MM.1S (cell line): ENCODE measurements at regions not wholly inside any gene's neighbourhood (a gene's known extent, or its start where the extent isn't known, plus 50 kb on each side); places are given as distances from the start of the nearest gene placed in this dataset.

Experiments used
- DNase-seq: peaks from one replicate; pipeline ENCODE4 v3.0.0-alpha.2; 2015
- H2AFZ ChIP-seq: fragments of 300-600 bp; sonication (generic); 2 replicates; pipeline ENCODE4 v1.6.0; 2016; ENCODE audit warnings: antibody characterized with exemption, low read length
- H3F3A ChIP-seq: fragments of 300-600 bp; sonication (generic); 2 replicates; pipeline ENCODE4 v1.6.1; 2016; ENCODE audit warnings: mild to moderate bottlenecking, antibody characterized with exemption, low read length, moderate library complexity, mixed read lengths; ENCODE audit not compliant: insufficient read depth
- H3K27ac ChIP-seq: fragments of 300-600 bp; sonication (generic); 2 replicates; pipeline ENCODE4 v1.5.1; 2016; ENCODE audit warnings: mild to moderate bottlenecking, low read length
- H3K27me3 ChIP-seq: fragments of 300-600 bp; sonication (generic); replicated peaks from 2 replicates; pipeline ENCODE4 v1.6.0; 2016; ENCODE audit warnings: low read length; ENCODE audit not compliant: insufficient read depth
- H3K36me3 ChIP-seq: fragments of 300-600 bp; sonication (generic); replicated peaks from 2 replicates; pipeline ENCODE4 v1.6.1; 2016; ENCODE audit warnings: mild to moderate bottlenecking, low read length, mixed read lengths; ENCODE audit not compliant: insufficient read depth
- H3K4me1 ChIP-seq: fragments of 300-600 bp; sonication (generic); 2 replicates; pipeline ENCODE4 v1.6.1; 2016; ENCODE audit warnings: low read length, mixed read lengths
- H3K4me2 ChIP-seq: fragments of 300-600 bp; sonication (generic); 2 replicates; pipeline ENCODE4 v1.6.0; 2016; ENCODE audit warnings: low read depth, low read length
- H3K4me3 ChIP-seq: fragments of 300-600 bp; sonication (generic); 2 replicates; pipeline ENCODE4 v1.5.1; 2016; ENCODE audit warnings: low read length, mixed read lengths
- H3K79me2 ChIP-seq: fragments of 300-600 bp; sonication (generic); 2 replicates; pipeline ENCODE4 v1.6.1; 2016; ENCODE audit warnings: mixed run types, low read length, mixed read lengths
- H3K9ac ChIP-seq: fragments of 300-600 bp; sonication (generic); 2 replicates; pipeline ENCODE4 v1.6.1; 2016; ENCODE audit warnings: low read length, mixed read lengths
- H3K9me2 ChIP-seq: fragments of 300-600 bp; sonication (generic); replicated peaks from 2 replicates; pipeline ENCODE4 v1.6.1; 2016; ENCODE audit warnings: mild to moderate bottlenecking, low read length, mixed read lengths; ENCODE audit not compliant: insufficient read depth
- H3K9me3 ChIP-seq: fragments of 300-600 bp; sonication (generic); replicated peaks from 2 replicates; pipeline ENCODE4 v1.6.1; 2016; ENCODE audit warnings: mild to moderate bottlenecking, low read length, mixed read lengths; ENCODE audit not compliant: insufficient read depth
- H4K20me1 ChIP-seq: fragments of 300-600 bp; sonication (generic); 2 replicates; pipeline ENCODE4 v1.6.1; 2016; ENCODE audit warnings: mild to moderate bottlenecking, low read length, moderate library complexity, mixed read lengths; ENCODE audit not compliant: insufficient read depth
- EZH2 ChIP-seq: fragments of 300-600 bp; sonication (generic); optimal IDR thresholded peaks from 2 replicates; pipeline ENCODE3; 2017; ENCODE audit warnings: low read depth, mild to moderate bottlenecking, antibody characterized with exemption, low read length, mixed read lengths
- EZH2phosphoT487 ChIP-seq: fragments of 300-600 bp; sonication (generic); IDR thresholded peaks from 2 replicates; pipeline ENCODE4 v1.6.1; 2018; ENCODE audit warnings: antibody characterized with exemption, low read length
- TF ChIP-seq, protein P1 (sequence below): fragments of 300-600 bp; sonication (generic); IDR thresholded peaks from 2 replicates; pipeline ENCODE4 v1.5.1; 2016; ENCODE audit warnings: antibody characterized with exemption, low read length, mixed read lengths

- TF ChIP-seq, protein P1, sequence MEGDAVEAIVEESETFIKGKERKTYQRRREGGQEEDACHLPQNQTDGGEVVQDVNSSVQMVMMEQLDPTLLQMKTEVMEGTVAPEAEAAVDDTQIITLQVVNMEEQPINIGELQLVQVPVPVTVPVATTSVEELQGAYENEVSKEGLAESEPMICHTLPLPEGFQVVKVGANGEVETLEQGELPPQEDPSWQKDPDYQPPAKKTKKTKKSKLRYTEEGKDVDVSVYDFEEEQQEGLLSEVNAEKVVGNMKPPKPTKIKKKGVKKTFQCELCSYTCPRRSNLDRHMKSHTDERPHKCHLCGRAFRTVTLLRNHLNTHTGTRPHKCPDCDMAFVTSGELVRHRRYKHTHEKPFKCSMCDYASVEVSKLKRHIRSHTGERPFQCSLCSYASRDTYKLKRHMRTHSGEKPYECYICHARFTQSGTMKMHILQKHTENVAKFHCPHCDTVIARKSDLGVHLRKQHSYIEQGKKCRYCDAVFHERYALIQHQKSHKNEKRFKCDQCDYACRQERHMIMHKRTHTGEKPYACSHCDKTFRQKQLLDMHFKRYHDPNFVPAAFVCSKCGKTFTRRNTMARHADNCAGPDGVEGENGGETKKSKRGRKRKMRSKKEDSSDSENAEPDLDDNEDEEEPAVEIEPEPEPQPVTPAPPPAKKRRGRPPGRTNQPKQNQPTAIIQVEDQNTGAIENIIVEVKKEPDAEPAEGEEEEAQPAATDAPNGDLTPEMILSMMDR, result no peak
- TF ChIP-seq EZH2phosphoT487, result no peak
- TF ChIP-seq EZH2, result no peak
These were observed 110.2 kb upstream of the C1GALT1C1 start for GRCh38 chrX:120740072-120740471.

GRCh38 chrX:120739300-120739699, 109.4 kb upstream of the C1GALT1C1 start:
- Histone ChIP-seq H3K4me2 (no peak overlapping the region), H3K36me3 (no peaks in the 10 kb centered on the region), H3K9me2 (no peaks in the 10 kb centered on the region), H3K27me3 (no peaks in the 10 kb centered on the region), H4K20me1 (no peaks in the 10 kb centered on the region), H3K4me3 (no peak overlapping the region), H3K27ac (no peak overlapping the region), H3K9ac (no peak overlapping the region), H3K9me3 (no peaks in the 10 kb centered on the region), H2AFZ (no peak overlapping the region), H3K4me1 (peaks cover 9% of the 10 kb centered on the region), H3K79me2 (no peaks in the 10 kb centered on the region), H3F3A (no peaks in the 10 kb centered on the region)
- peak; percentile 26 for DNase-seq
- TF ChIP-seq EZH2phosphoT487, result no peak
- TF ChIP-seq, protein P1, result no peak
- TF ChIP-seq EZH2, result no peak

More at GRCh38 chrX:120740072-120740471, 110.2 kb upstream of the C1GALT1C1 start:
- no peak for DNase-seq
- Histone ChIP-seq H3K4me1 (peaks cover 9% of the 10 kb centered on the region), H3K36me3 (no peaks in the 10 kb centered on the region), H3K4me3 (no peak overlapping the region), H3K27me3 (no peaks in the 10 kb centered on the region), H3K27ac (no peak overlapping the region), H3K4me2 (no peak overlapping the region), H2AFZ (no peak overlapping the region), H3K9me2 (no peaks in the 10 kb centered on the region), H3K79me2 (no peaks in the 10 kb centered on the region), H3K9me3 (no peaks in the 10 kb centered on the region), H4K20me1 (no peaks in the 10 kb centered on the region), H3K9ac (no peak overlapping the region), H3F3A (no peaks in the 10 kb centered on the region)

GRCh38 chrX:120736989-120737388, 107.1 kb upstream of the C1GALT1C1 start:
- H3K4me3 ChIP-seq, result no peak overlapping the region
- H3K9me3 ChIP-seq, result no peaks in the 10 kb centered on the region
- no peaks in the 10 kb centered on the region for H3K79me2 ChIP-seq
- TF ChIP-seq EZH2 (no peak), EZH2phosphoT487 (no peak)
- TF ChIP-seq, protein P1, result no peak
- no peaks in the 10 kb centered on the region for H3F3A ChIP-seq
- no peak overlapping the region for H3K9ac ChIP-seq
- H3K4me1 ChIP-seq, result peaks cover 9% of the 10 kb centered on the region
- no peaks in the 10 kb centered on the region for H3K36me3 ChIP-seq
- H3K27ac ChIP-seq, result no peak overlapping the region
- no peaks in the 10 kb centered on the region for H3K27me3 ChIP-seq
- H4K20me1 ChIP-seq, result no peaks in the 10 kb centered on the region
- no peak overlapping the region for H3K4me2 ChIP-seq
- no peaks in the 10 kb centered on the region for H3K9me2 ChIP-seq
- no peak for DNase-seq
- H2AFZ ChIP-seq, result no peak overlapping the region

DNA sequence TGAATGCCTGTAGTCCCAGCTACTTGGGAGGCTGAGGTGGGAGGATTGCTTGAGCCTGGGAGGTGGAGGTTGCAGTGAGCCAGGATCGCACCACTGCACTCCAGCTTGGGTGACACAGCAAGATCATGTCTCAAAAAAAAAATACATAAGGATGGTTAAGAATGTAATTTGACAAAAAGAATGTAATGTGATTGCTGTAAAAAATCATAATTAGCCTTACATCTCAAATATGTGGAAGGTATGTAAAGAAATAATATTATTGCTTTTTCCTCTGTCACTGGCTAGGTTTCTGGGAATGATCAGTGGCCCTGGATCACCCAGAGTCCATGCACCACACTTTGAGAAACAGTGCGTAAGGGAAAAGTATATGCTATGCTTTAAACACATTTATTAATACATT, 106.1 kb upstream of the C1GALT1C1 start:
- no peak for DNase-seq
- TF ChIP-seq EZH2phosphoT487 (no peak), EZH2 (no peak)
- TF ChIP-seq, protein P1, result no peak
- H3K9ac ChIP-seq, result no peak overlapping the region
- H3K9me2 ChIP-seq, result no peaks in the 10 kb centered on the region
- no peaks in the 10 kb centered on the region for H3F3A ChIP-seq
- H3K4me2 ChIP-seq, result no peak overlapping the region
- H3K79me2 ChIP-seq, result no peaks in the 10 kb centered on the region
- no peaks in the 10 kb centered on the region for H3K9me3 ChIP-seq
- H3K4me1 ChIP-seq, result peaks cover 9% of the 10 kb centered on the region
- no peaks in the 10 kb centered on the region for H4K20me1 ChIP-seq
- H2AFZ ChIP-seq, result no peak overlapping the region
- no peaks in the 10 kb centered on the region for H3K36me3 ChIP-seq
- no peak overlapping the region for H3K4me3 ChIP-seq
- H3K27ac ChIP-seq, result no peak overlapping the region
- H3K27me3 ChIP-seq, result no peaks in the 10 kb centered on the region
